ENCODE measurements at regions not wholly inside any gene's neighbourhood (a gene's known extent, or its start where the extent isn't known, plus 50 kb on each side); places are given as distances from the start of the nearest gene placed in this dataset.
"Not testable (repeated sequence)": the region's sequence is repeated elsewhere in the genome, so short reads cannot be mapped to it uniquely, and the experiment has no call there.

GRCh38 chr2:120641366-120641771 lies 94.3 kb upstream of the GLI2 start:
- no peak for DNase-seq

GRCh38 chr2:120642646-120643045 lies 93.0 kb upstream of the GLI2 start:
- no peak for DNase-seq

- no peak for DNase-seq
Measured at GRCh38 chr2:120646994-120647393, 88.7 kb upstream of the GLI2 start.

- no peak for DNase-seq
Measured at GRCh38 chr2:120647487-120647886, 88.2 kb upstream of the GLI2 start.

GRCh38 chr2:120649381-120649780 lies 86.3 kb upstream of the GLI2 start:
- not testable (repeated sequence) for DNase-seq

- DNase-seq, result no peak
Measured at GRCh38 chr2:120650022-120650644, 85.5 kb upstream of the GLI2 start.

- no peak for DNase-seq
Measured at GRCh38 chr2:120651818-120652217, 83.8 kb upstream of the GLI2 start.

GRCh38 chr2:120653046-120653445 lies 82.6 kb upstream of the GLI2 start:
- DNase-seq, result no peak

GRCh38 chr2:120653871-120654270 lies 81.8 kb upstream of the GLI2 start:
- no peak for DNase-seq

- no peak for DNase-seq
Measured at GRCh38 chr2:120654381-120655134, 81.1 kb upstream of the GLI2 start.

GRCh38 chr2:120656273-120656950 lies 79.3 kb upstream of the GLI2 start:
- no peak for DNase-seq

GRCh38 chr2:120658042-120658769 lies 77.5 kb upstream of the GLI2 start:
- DNase-seq, result no peak

- no peak for DNase-seq
Measured at GRCh38 chr2:120658770-120659158, 76.9 kb upstream of the GLI2 start.

GRCh38 chr2:120659275-120659977 lies 76.2 kb upstream of the GLI2 start:
- no peak for DNase-seq

- no peak for DNase-seq
Measured at GRCh38 chr2:120660056-120660694, 75.5 kb upstream of the GLI2 start.

GRCh38 chr2:120660771-120661459 lies 74.8 kb upstream of the GLI2 start:
- DNase-seq, result no peak

GRCh38 chr2:120661551-120661950 lies 74.1 kb upstream of the GLI2 start:
- no peak for DNase-seq

GRCh38 chr2:120662046-120662445 lies 73.6 kb upstream of the GLI2 start:
- no peak for DNase-seq

GRCh38 chr2:120662746-120663145 lies 72.9 kb upstream of the GLI2 start:
- DNase-seq, result no peak

- no peak for DNase-seq
Measured at GRCh38 chr2:120666433-120666832, 69.2 kb upstream of the GLI2 start.

- DNase-seq, result no peak
Measured at GRCh38 chr2:120667981-120668380, 67.7 kb upstream of the GLI2 start.
